ENCODE measurements at regions not wholly inside any gene's neighbourhood (a gene's known extent, or its start where the extent isn't known, plus 50 kb on each side); places are given as distances from the start of the nearest gene placed in this dataset.

GRCh38 chr3:101936419-101937356 is 87.4 kb downstream of the NFKBIZ start:
- ChIA-PET CTCF (no interaction called here), POLR2A (interaction anchor here (1.3 kb wide), 1 partner anchor 87 kb away, joined by 4 read pairs; the partner anchor contains the start of gene NFKBIZ)
- H3K9me3 ChIP-seq (ENCODE audit: control insufficient read depth, insufficient read depth, low read depth, low read length) = no peaks in the 10 kb centered on the region
- TF ChIP-seq SCRT2 (tag by site-specific recombination; IDR thresholded peaks at IDR 0.05) (peak; percentile 52), ZNF560 (tag by site-specific recombination; IDR thresholded peaks at IDR 0.05; ENCODE audit: borderline replicate concordance) (no peak), ZNF19 (tag by site-specific recombination; IDR thresholded peaks at IDR 0.05; ENCODE audit: low read depth) (no peak), ZNF335 (tag by site-specific recombination; conservative IDR thresholded peaks at IDR 0.05) (peak; percentile 51; the same call in 1 of the 2 replicates), ZNF366 (tag by site-specific recombination; conservative IDR thresholded peaks at IDR 0.05) (0 out of 2 replicates have a peak, but pooled peaks have one; percentile 16), SP3 (tag by site-specific recombination; IDR thresholded peaks at IDR 0.05) (0 out of 2 replicates have a peak, but pooled peaks have one; percentile 9)
- TF ChIP-seq, protein P1, sequence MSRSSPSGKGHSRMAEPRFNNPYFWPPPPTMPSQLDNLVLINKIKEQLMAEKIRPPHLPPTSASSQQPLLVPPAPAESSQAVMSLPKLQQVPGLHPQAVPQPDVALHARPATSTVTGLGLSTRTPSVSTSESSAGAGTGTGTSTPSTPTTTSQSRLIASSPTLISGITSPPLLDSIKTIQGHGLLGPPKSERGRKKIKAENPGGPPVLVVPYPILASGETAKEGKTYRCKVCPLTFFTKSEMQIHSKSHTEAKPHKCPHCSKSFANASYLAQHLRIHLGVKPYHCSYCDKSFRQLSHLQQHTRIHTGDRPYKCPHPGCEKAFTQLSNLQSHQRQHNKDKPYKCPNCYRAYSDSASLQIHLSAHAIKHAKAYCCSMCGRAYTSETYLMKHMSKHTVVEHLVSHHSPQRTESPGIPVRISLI (tag by site-specific recombination; IDR thresholded peaks at IDR 0.05) = peak; percentile 88; the same call in 1 of the 2 replicates
- no peak overlapping the region for H3K27ac ChIP-seq (ENCODE audit: extremely low read depth, low read depth, low read length)
- H3K36me3 ChIP-seq (ENCODE audit: control insufficient read depth in 2 of 2, insufficient read depth in 1 of 2, low read length in 2 of 2) = no peaks in the 10 kb centered on the region
- no peak overlapping the region for H3K4me3 ChIP-seq (ENCODE audit: low read depth, low read length)
- no peaks in the 10 kb centered on the region for H3K4me1 ChIP-seq (ENCODE audit: control insufficient read depth, insufficient read depth, low read length)

GRCh38 chr3:101938262-101938847 is 89.0 kb downstream of the NFKBIZ start:
- no peaks in the 10 kb centered on the region for H3K9me3 ChIP-seq (ENCODE audit: control insufficient read depth, insufficient read depth, low read depth, low read length)
- no peak for TF ChIP-seq ZBTB20 (tag by site-specific recombination; IDR thresholded peaks at IDR 0.05)
- TF ChIP-seq, protein P2, sequence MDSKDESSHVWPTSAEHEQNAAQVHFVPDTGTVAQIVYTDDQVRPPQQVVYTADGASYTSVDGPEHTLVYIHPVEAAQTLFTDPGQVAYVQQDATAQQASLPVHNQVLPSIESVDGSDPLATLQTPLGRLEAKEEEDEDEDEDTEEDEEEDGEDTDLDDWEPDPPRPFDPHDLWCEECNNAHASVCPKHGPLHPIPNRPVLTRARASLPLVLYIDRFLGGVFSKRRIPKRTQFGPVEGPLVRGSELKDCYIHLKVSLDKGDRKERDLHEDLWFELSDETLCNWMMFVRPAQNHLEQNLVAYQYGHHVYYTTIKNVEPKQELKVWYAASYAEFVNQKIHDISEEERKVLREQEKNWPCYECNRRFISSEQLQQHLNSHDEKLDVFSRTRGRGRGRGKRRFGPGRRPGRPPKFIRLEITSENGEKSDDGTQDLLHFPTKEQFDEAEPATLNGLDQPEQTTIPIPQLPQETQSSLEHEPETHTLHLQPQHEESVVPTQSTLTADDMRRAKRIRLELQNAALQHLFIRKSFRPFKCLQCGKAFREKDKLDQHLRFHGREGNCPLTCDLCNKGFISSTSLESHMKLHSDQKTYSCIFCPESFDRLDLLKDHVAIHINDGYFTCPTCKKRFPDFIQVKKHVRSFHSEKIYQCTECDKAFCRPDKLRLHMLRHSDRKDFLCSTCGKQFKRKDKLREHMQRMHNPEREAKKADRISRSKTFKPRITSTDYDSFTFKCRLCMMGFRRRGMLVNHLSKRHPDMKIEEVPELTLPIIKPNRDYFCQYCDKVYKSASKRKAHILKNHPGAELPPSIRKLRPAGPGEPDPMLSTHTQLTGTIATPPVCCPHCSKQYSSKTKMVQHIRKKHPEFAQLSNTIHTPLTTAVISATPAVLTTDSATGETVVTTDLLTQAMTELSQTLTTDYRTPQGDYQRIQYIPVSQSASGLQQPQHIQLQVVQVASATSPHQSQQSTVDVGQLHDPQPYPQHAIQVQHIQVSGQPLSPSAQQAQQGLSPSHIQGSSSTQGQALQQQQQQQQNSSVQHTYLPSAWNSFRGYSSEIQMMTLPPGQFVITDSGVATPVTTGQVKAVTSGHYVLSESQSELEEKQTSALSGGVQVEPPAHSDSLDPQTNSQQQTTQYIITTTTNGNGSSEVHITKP (tag by site-specific recombination; IDR thresholded peaks at IDR 0.05) = peak; percentile 47
- H3K4me1 ChIP-seq (ENCODE audit: control insufficient read depth, insufficient read depth, low read length) = no peaks in the 10 kb centered on the region
- POLR2A ChIA-PET = interaction anchor here (1.3 kb wide), 1 partner anchor 89 kb away, joined by 4 read pairs; the partner anchor contains the start of gene NFKBIZ
- H3K4me3 ChIP-seq (ENCODE audit: low read depth, low read length) = no peak overlapping the region
- no peaks in the 10 kb centered on the region for H3K36me3 ChIP-seq (ENCODE audit: control insufficient read depth in 2 of 2, insufficient read depth in 1 of 2, low read length in 2 of 2)
- CTCF ChIA-PET = no interaction called here
- H3K27ac ChIP-seq (ENCODE audit: extremely low read depth, low read depth, low read length) = no peak overlapping the region

DNA sequence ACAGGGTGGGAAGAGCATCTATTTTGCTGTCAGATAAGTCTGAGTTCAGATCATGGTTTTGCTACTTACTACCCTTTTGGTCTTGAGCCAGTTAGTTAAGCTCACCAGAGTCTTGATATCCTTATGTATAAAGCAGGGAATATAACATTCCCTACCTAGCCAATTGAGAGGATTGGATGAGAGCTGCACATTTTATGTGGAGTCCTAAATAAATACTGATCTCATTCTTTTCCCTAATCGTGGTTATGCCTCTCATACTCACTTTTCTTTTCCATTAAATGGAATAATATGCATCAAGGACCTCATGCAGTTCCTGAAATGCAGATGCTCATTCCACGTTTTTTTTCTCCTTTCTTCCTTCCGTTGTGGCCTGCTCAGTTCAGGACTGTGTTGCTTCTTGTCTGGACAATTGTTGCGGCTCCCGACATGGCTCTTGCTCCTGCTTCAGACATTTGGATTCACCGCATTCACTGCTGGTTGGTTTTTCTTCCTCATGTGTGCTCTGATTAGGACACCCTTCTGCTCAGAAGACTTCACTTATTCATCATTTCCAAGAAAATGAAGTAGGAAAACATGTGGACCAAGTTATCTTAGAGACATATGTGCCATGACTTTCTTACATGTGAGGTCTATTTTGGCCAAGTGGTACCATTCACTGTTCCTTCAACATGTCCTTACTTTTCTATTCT is 90.2 kb downstream of the NFKBIZ start:
- Histone ChIP-seq H3K9me3 (ENCODE audit: control insufficient read depth, insufficient read depth, low read depth, low read length) (no peaks in the 10 kb centered on the region), H3K36me3 (ENCODE audit: control insufficient read depth in 2 of 2, insufficient read depth in 1 of 2, low read length in 2 of 2) (no peaks in the 10 kb centered on the region), H3K4me3 (ENCODE audit: low read depth, low read length) (no peak overlapping the region), H3K27ac (ENCODE audit: extremely low read depth, low read depth, low read length) (no peak overlapping the region), H3K4me1 (ENCODE audit: control insufficient read depth, insufficient read depth, low read length) (no peaks in the 10 kb centered on the region)
- POLR2A ChIA-PET = no interaction called here
- no peak for TF ChIP-seq ZBTB20 (tag by site-specific recombination; IDR thresholded peaks at IDR 0.05)
- TF ChIP-seq GLIS2 (tag by site-specific recombination; IDR thresholded peaks at IDR 0.05) = no peak
- no peak for TF ChIP-seq KLF16 (tag by site-specific recombination; IDR thresholded peaks at IDR 0.05)
- CTCF ChIA-PET = no interaction called here

Data from HEK293 (cell line).